IMR-90 (cell line): ENCODE measurements at regions not wholly inside any gene's neighbourhood (a gene's known extent, or its start where the extent isn't known, plus 50 kb on each side); places are given as distances from the start of the nearest gene placed in this dataset.

Source experiments
- ATAC-seq: fragments of 200-7000 bp; cut with Tn5 transposase; 2 replicates; pipeline ENCODE4 v1.9.1; 2020; ENCODE audit warnings: low read depth, mild to moderate bottlenecking, moderate library complexity
- BruUV-seq: library from RNA; stranded (reverse); fragments of 400-500 nt; replicated peaks from 2 replicates; lab custom pipeline; 2021; lab: Mats Ljungman, UMichigan
- CTCF ChIA-PET: fragments of 300-600 bp; formaldehyde crosslinking; extraction: SDS; loops from one replicate; lab custom pipeline; 2021; ENCODE audit warnings: antibody characterized with exemption; lab: Yijun Ruan, JAX
- POLR2A ChIA-PET: fragments of 300-600 bp; sonication (Branson Sonifier 250); formaldehyde crosslinking; loops from one replicate; lab custom pipeline; 2022; ENCODE audit warnings: antibody characterized with exemption; ENCODE audit not compliant: unreplicated experiment; lab: Charles Lee
- DNase-seq: peaks from one replicate; pipeline ENCODE4 v3.0.0; 2013
- H2AFZ ChIP-seq: replicated peaks from 2 replicates; pipeline ENCODE3; 2013; ENCODE audit warnings: low read length, mild to moderate bottlenecking; ENCODE audit not compliant: poor library complexity
- H2AK5ac ChIP-seq: 2 replicates; pipeline ENCODE4 v1.6.1; 2013; ENCODE audit warnings: low read depth, low read length, inconsistent platforms
- H2AK9ac ChIP-seq: replicated peaks from 2 replicates; pipeline ENCODE3; 2013; ENCODE audit warnings: mild to moderate bottlenecking, low read depth, low read length, moderate library complexity; ENCODE audit not compliant: poor library complexity
- H2BK120ac ChIP-seq: 2 replicates; pipeline ENCODE4 v1.6.1; 2013; ENCODE audit warnings: low read depth, low read length, inconsistent platforms
- H2BK15ac ChIP-seq: 3 replicates; pipeline ENCODE4 v1.6.1; 2013; ENCODE audit warnings: low read depth, low read length, inconsistent platforms
- H2BK20ac ChIP-seq: 2 replicates; pipeline ENCODE4 v1.6.1; 2013; ENCODE audit warnings: low read depth, mild to moderate bottlenecking, inconsistent platforms, low read length, moderate library complexity
- H2BK5ac ChIP-seq: 2 replicates; pipeline ENCODE4 v1.6.1; 2013; ENCODE audit warnings: mild to moderate bottlenecking, low read depth, low read length, inconsistent platforms; ENCODE audit not compliant: poor library complexity, severe bottlenecking
- H3K14ac ChIP-seq: replicated peaks from 2 replicates; pipeline ENCODE4 v1.6.1; 2013; ENCODE audit warnings: low read depth, low read length, inconsistent platforms
- H3K18ac ChIP-seq: 2 replicates; pipeline ENCODE4 v1.6.1; 2013; ENCODE audit warnings: low read depth, low read length, control low read depth
- H3K23ac ChIP-seq: 2 replicates; pipeline ENCODE4 v1.6.1; 2013; ENCODE audit warnings: low read depth, low read length, inconsistent platforms
- H3K27ac ChIP-seq: 2 replicates; pipeline ENCODE4 v1.5.1; 2013; ENCODE audit warnings: mild to moderate bottlenecking, control low read depth, low read length; ENCODE audit not compliant: insufficient read depth
- H3K27me3 ChIP-seq: 2 replicates; pipeline ENCODE4 v1.6.1; 2013; ENCODE audit warnings: low read length; ENCODE audit not compliant: control insufficient read depth, insufficient read depth
- H3K36me3 ChIP-seq: 2 replicates; pipeline ENCODE4 v1.6.1; 2013; ENCODE audit warnings: low read length, mixed read lengths; ENCODE audit not compliant: control insufficient read depth, insufficient read depth
- H3K4ac ChIP-seq: 2 replicates; pipeline ENCODE4 v1.6.1; 2013; ENCODE audit warnings: low read depth, low read length, inconsistent platforms
- H3K4me1 ChIP-seq: 2 replicates; pipeline ENCODE4 v1.6.1; 2013; ENCODE audit warnings: low read length, mixed read lengths; ENCODE audit not compliant: control insufficient read depth, insufficient read depth
- H3K4me2 ChIP-seq: 2 replicates; pipeline ENCODE4 v1.6.1; 2013; ENCODE audit warnings: low read depth, mild to moderate bottlenecking, control low read depth, low read length, moderate library complexity
- H3K4me3 ChIP-seq: 2 replicates; pipeline ENCODE4 v1.5.1; 2013; ENCODE audit warnings: low read depth, mild to moderate bottlenecking, control low read depth, low read length, moderate library complexity; ENCODE audit not compliant: insufficient read depth
- H3K56ac ChIP-seq: 2 replicates; pipeline ENCODE4 v1.6.1; 2013; ENCODE audit warnings: low read length, inconsistent platforms; ENCODE audit not compliant: insufficient read depth; ENCODE audit errors: extremely low read depth
- H3K79me1 ChIP-seq, 2 experiments: 2 replicates each; pipeline ENCODE4 v1.6.1; 2013; ENCODE audit warnings: low read length in 2 of 2, inconsistent platforms in 1 of 2, low read depth in 1 of 2
- H3K9ac ChIP-seq: 2 replicates; pipeline ENCODE4 v1.6.1; 2013; ENCODE audit warnings: low read depth, low read length, control low read depth
- H3K9me1 ChIP-seq: 2 replicates; pipeline ENCODE4 v1.6.1; 2013; ENCODE audit warnings: low read length, inconsistent platforms; ENCODE audit not compliant: insufficient read depth
- H3K9me3 ChIP-seq: 2 replicates; pipeline ENCODE4 v1.6.1; 2013; ENCODE audit warnings: low read length; ENCODE audit not compliant: control insufficient read depth, insufficient read depth
- H4K20me1 ChIP-seq: 2 replicates; pipeline ENCODE4 v1.6.1; 2013; ENCODE audit warnings: low read length, inconsistent platforms; ENCODE audit not compliant: insufficient read depth
- H4K5ac ChIP-seq: 2 replicates; pipeline ENCODE4 v1.6.1; 2013; ENCODE audit warnings: mild to moderate bottlenecking, low read depth, low read length, control low read depth
- H4K8ac ChIP-seq, 2 experiments: 2 replicates each; pipeline ENCODE4 v1.6.1; 2013; ENCODE audit warnings: low read depth in 2 of 2, low read length in 2 of 2, control low read depth in 1 of 2, inconsistent platforms in 1 of 2
- H4K91ac ChIP-seq: 2 replicates; pipeline ENCODE4 v1.6.1; 2013; ENCODE audit warnings: low read depth, low read length, inconsistent platforms; ENCODE audit not compliant: insufficient read depth
- BHLHE40 ChIP-seq: fragments of 150-350 bp; IDR thresholded peaks from 2 replicates; pipeline ENCODE4 v1.6.1; 2016; ENCODE audit warnings: mild to moderate bottlenecking, low read depth, low read length
- FOS ChIP-seq: fragments of 150-350 bp; IDR thresholded peaks from 2 replicates; pipeline ENCODE4 v1.6.1; 2016; ENCODE audit warnings: low read depth, low read length
- NFE2L2 ChIP-seq: fragments of 150-350 bp; IDR thresholded peaks from 2 replicates; pipeline ENCODE4 v1.6.1; 2016; ENCODE audit warnings: low read depth, mild to moderate bottlenecking, low read length
- POLR2A ChIP-seq: IDR thresholded peaks from 2 replicates; pipeline ENCODE4 v1.6.1; 2012; ENCODE audit warnings: mild to moderate bottlenecking, low read depth, low read length
- WGBS, 2 experiments: methylation state at CpG; one replicate each; pipeline versions ENCODE4 v1.1.5 to v1.1.7; 2013; ENCODE audit warnings: missing lambda C conversion rate in 2 of 2; ENCODE audit not compliant: insufficient read length in 1 of 2; ENCODE audit errors: extremely low coverage in 2 of 2; 5-methylcytosine and 5-hydroxymethylcytosine counted together
- dilution Hi-C: fragments of 300-500 bp; cut with HindIII; formaldehyde crosslinking; loops from one replicate; pipeline ENCODE4 v1.14.3; 2018; ENCODE audit warnings: low sequenced_read_pairs; ENCODE audit not compliant: unreplicated experiment
- in situ Hi-C: fragments of 300-500 bp; cut with MboI; formaldehyde crosslinking; loops from 3 replicates; pipeline ENCODE4 v1.14.3; 2019; ENCODE audit warnings: low sequenced_read_pairs, inconsistent platforms, mixed read lengths
- intact Hi-C: fragments of 100-400 bp; cut with micrococcal nuclease; formaldehyde crosslinking; loops from 2 replicates; pipeline ENCODE4 v1.10.0; 2022

DNA sequence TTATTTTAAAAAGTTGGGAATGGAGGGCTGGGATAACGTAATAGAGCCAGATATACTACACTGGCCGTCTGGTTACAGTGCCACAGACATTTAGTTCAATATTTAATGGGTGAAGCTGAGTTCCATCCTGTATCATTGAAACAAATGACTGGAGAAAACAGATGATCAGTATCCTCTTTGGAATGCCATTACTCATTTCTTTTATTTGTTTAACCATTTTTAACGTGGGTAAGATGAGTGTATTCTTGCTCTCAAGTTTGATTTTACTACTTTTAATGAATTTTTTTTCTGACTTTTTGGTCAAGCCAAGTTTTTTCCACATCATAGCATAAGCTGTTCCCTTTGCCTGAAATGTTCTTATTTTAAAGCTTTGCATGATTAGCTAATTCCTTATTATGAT, 53.9 kb upstream of the GRM7 start:
- Histone ChIP-seq H3K56ac (no peak overlapping the region), H4K91ac (no peak overlapping the region), H2BK5ac (no peak overlapping the region), H2AK9ac (no peak overlapping the region), H3K27me3 (no peaks in the 10 kb centered on the region), H3K14ac (no peak overlapping the region), H2BK15ac (no peak overlapping the region), H3K4me1 (no peaks in the 10 kb centered on the region), H2BK20ac (no peak overlapping the region), H3K79me1 (no peaks in the 10 kb centered on the region), H3K9ac (no peak overlapping the region), H4K5ac (no peak overlapping the region), H2AFZ (no peak overlapping the region), H3K4ac (no peak overlapping the region), H3K23ac (no peak overlapping the region), H2BK120ac (no peak overlapping the region), H4K20me1 (no peaks in the 10 kb centered on the region), H3K4me2 (no peak overlapping the region), H3K27ac (no peak overlapping the region), H4K8ac (no peak overlapping the region), H2AK5ac (no peak overlapping the region), H3K9me3 (peaks cover 2% of the 10 kb centered on the region), H3K9me1 (no peaks in the 10 kb centered on the region), H3K36me3 (no peaks in the 10 kb centered on the region), H3K4me3 (no peak overlapping the region), H3K18ac (no peak overlapping the region)
- TF ChIP-seq NFE2L2 (no peak), BHLHE40 (no peak), POLR2A (no peak), FOS (no peak)
- in situ Hi-C loops = no loop called here
- 40% methylated on average over 1 of the region's 3 CpGs; no CpG with 5 or more reads in 1 of the 2 experiments for WGBS, 2 experiments
- dilution Hi-C loops = no loop called here
- ChIA-PET CTCF (no interaction called here), POLR2A (no interaction called here)
- no peak for ATAC-seq
- no TSS peak for BruUV-seq
- DNase-seq = no peak
- intact Hi-C loops = no loop called here
